ENCODE measurements at regions not wholly inside any gene's neighbourhood (a gene's known extent, or its start where the extent isn't known, plus 50 kb on each side); places are given as distances from the start of the nearest gene placed in this dataset.

DNA sequence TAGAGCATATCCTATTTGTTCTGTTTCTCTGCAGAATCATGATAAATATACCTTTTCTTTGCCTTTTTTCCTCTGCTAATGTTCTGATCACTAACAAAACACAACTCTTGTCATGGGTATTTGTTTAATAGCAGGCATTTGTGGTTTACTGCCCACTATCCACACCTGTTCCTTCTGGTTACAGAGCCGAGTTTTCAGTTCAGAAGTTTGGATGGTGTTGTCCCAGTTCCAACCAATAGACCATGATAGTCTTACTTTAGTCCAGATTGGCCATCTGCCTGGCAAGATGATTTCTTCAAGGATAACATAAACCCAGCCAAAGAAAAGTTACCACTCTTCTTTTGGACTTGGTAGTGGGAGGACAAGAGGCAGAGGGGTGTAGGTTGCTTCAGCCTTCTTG, 211.2 kb downstream of the TFAP2A start:
- intact Hi-C loops (cut with DNase I), result no loop called here
- WGBS, 2 donors, result 65 to 78% methylated on average over 1 of the region's 1 CpG
- no peaks in the 10 kb centered on the region for H3K4me1 ChIP-seq
- no peak overlapping the region for H3K27ac ChIP-seq
- peaks cover 0 to 6% (median 0%) of the 10 kb centered on the region in 11 donors for H3K9me3 ChIP-seq
- DNase-seq (no peak), ATAC-seq (no peak)
- peaks cover 0 to 8% (median 0%) of the 10 kb centered on the region in 7 donors for H3K27me3 ChIP-seq
- H3K4me3 ChIP-seq, result no peak overlapping the region
- no peaks in the 10 kb centered on the region for H3K36me3 ChIP-seq
- TF ChIP-seq CTCF (IDR thresholded peaks at IDR 0.05), result no peak

GRCh38 chr6:10202581-10202980, 212.3 kb downstream of the TFAP2A start:
- no peak for DNase-seq
- 93 to 95% methylated on average over 3 of the region's 3 CpGs for WGBS, 2 donors
- H3K27ac ChIP-seq, result no peak overlapping the region
- intact Hi-C loops (cut with DNase I), result no loop called here
- TF ChIP-seq CTCF (IDR thresholded peaks at IDR 0.05), result no peak
- peaks cover 0 to 8% (median 0%) of the 10 kb centered on the region in 7 donors for H3K27me3 ChIP-seq
- ATAC-seq, result no peak
- H3K4me3 ChIP-seq, result no peak overlapping the region
- no peaks in the 10 kb centered on the region for H3K36me3 ChIP-seq
- no peaks in the 10 kb centered on the region for H3K4me1 ChIP-seq
- peaks cover 0 to 6% (median 0%) of the 10 kb centered on the region in 11 donors for H3K9me3 ChIP-seq

- peaks cover 0 to 6% (median 0%) of the 10 kb centered on the region in 11 donors for H3K9me3 ChIP-seq
- 75 to 76% methylated on average over 8 of the region's 8 CpGs for WGBS, 2 donors
- intact Hi-C loops (cut with DNase I), result no loop called here
- no peak for TF ChIP-seq CTCF (IDR thresholded peaks at IDR 0.05)
- peaks cover 0 to 8% (median 0%) of the 10 kb centered on the region in 7 donors for H3K27me3 ChIP-seq
- DNase-seq, result no peak
- H3K4me3 ChIP-seq, result no peak overlapping the region
- no peak for ATAC-seq
- H3K27ac ChIP-seq, result no peak overlapping the region
- H3K4me1 ChIP-seq, result no peaks in the 10 kb centered on the region
- no peaks in the 10 kb centered on the region for H3K36me3 ChIP-seq
Observed at GRCh38 chr6:10201606-10202510, 213.0 kb downstream of the TFAP2A start.

DNA sequence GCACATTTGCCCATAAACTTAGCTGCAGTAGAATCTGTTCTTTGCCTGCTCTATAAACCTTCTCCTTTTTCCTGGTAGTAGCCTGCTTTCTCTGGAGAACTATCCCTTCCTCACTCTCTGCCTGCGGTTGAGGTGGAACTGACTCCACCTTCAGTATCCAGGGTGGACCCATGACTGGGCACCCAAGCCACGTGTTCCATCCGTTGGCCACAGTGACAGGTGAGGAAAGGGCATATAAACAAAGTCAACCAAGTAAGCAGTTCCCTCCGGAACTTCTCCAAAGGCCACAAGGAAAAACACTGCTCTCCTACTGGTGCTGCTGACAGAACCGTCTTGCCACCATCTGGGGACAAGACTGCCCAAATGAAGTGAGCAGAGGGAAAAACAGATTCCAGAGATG, 218.8 kb downstream of the TFAP2A start:
- H3K36me3 ChIP-seq, result no peaks in the 10 kb centered on the region
- no peak overlapping the region for H3K4me3 ChIP-seq
- peaks cover 0 to 6% (median 0%) of the 10 kb centered on the region in 11 donors for H3K9me3 ChIP-seq
- ATAC-seq (no peak), DNase-seq (no peak)
- WGBS, 2 donors, result 81 to 85% methylated on average over 5 of the region's 5 CpGs
- no peaks in the 10 kb centered on the region for H3K27me3 ChIP-seq
- no peak for TF ChIP-seq CTCF (IDR thresholded peaks at IDR 0.05)
- no peaks in the 10 kb centered on the region for H3K4me1 ChIP-seq
- intact Hi-C loops (cut with DNase I), result no loop called here
- no peak overlapping the region for H3K27ac ChIP-seq
